Spleen (tissue), 11 donors: ENCODE measurements at regions not wholly inside any gene's neighbourhood (a gene's known extent, or its start where the extent isn't known, plus 50 kb on each side); places are given as distances from the start of the nearest gene placed in this dataset.

Source experiments
- DNase-seq: peaks from one replicate; pipeline ENCODE4 v3.0.0-alpha.2; 2020
- H3K27ac ChIP-seq, 8 donors: fragments of 200-600 bp; sonication (generic) in 7 of 8; 1 replicate in 4 of 8; 2 replicates in 4 of 8; pipeline versions ENCODE4 v1.5.0 to v1.8.0; 2016 to 2021; ENCODE audit warnings: inconsistent platforms in 4 of 8, mild to moderate bottlenecking in 4 of 8, moderate library complexity in 1 of 8
- H3K27me3 ChIP-seq, 7 donors: fragments of 200-600 bp; sonication (generic) in 6 of 7; replicated peaks in 1 of 7; 1 replicate in 4 of 7; 2 replicates in 3 of 7; pipeline versions ENCODE4 v1.5.0 to v1.8.0; 2016 to 2021; ENCODE audit warnings: inconsistent platforms in 3 of 7, mild to moderate bottlenecking in 1 of 7
- H3K36me3 ChIP-seq, 6 donors: fragments of 200-600 bp; sonication (generic) in 5 of 6; 1 replicate in 4 of 6; 2 replicates in 2 of 6; pipeline versions ENCODE4 v1.5.0 to v1.8.0; 2016 to 2021; ENCODE audit warnings: inconsistent platforms in 2 of 6
- H3K4me1 ChIP-seq, 6 donors: fragments of 200-600 bp; sonication (generic) in 5 of 6; 1 replicate in 3 of 6; 2 replicates in 3 of 6; pipeline versions ENCODE4 v1.5.0 to v1.8.0; 2016 to 2021; ENCODE audit warnings: inconsistent platforms in 3 of 6
- H3K4me3 ChIP-seq, 8 donors: fragments of 200-600 bp; sonication (generic) in 7 of 8; 1 replicate in 4 of 8; 2 replicates in 4 of 8; pipeline versions ENCODE4 v1.5.0 to v1.8.0; 2016 to 2021; ENCODE audit warnings: inconsistent platforms in 4 of 8, mild to moderate bottlenecking in 4 of 8, moderate library complexity in 2 of 8
- H3K9me3 ChIP-seq, 8 donors: fragments of 200-600 bp; sonication (generic) in 7 of 8; 1 replicate in 4 of 8; 2 replicates in 4 of 8; pipeline versions ENCODE4 v1.5.0 to v1.8.0; 2016 to 2021; ENCODE audit warnings: inconsistent platforms in 4 of 8
- POLR2A ChIP-seq, 3 donors: fragments of 450-650 bp; IDR thresholded peaks; one replicate each; pipeline ENCODE4 v1.5.1; 2017; ENCODE audit warnings: antibody characterized with exemption in 3 of 3, mild to moderate bottlenecking in 1 of 3
- POLR2AphosphoS5 ChIP-seq, 3 donors: sonication (generic); formaldehyde crosslinking; IDR thresholded peaks; one replicate each; pipeline ENCODE4 v1.5.1; 2017; ENCODE audit warnings: antibody characterized with exemption in 3 of 3
- WGBS, 5 donors: extraction: QIAGEN DNeasy Blood & Tissue Kit in 3 of 5; methylation state at CpG; one replicate each; pipeline versions ENCODE4 v1.1.5 to v1.1.7; 2013 to 2018; 5-methylcytosine and 5-hydroxymethylcytosine counted together
- intact Hi-C: fragments of 100-400 bp; cut with DNase I; formaldehyde crosslinking; loops from one replicate; pipeline ENCODE4 v1.15.0; 2023; ENCODE audit warnings: low total_unique reads
- TF ChIP-seq, protein P1 (sequence below), 11 experiments: fragments of 200-600 bp in 7 of 11; fragments of 450-650 bp in 4 of 11; sonication (generic) in 4 of 11; IDR thresholded peaks in 8 of 11; conservative IDR thresholded peaks in 3 of 11; 1 replicate in 7 of 11; 2 replicates in 4 of 11; pipeline versions ENCODE4 v1.4.0 to v1.8.0; 2016 to 2021; ENCODE audit warnings: antibody characterized with exemption in 11 of 11, inconsistent platforms in 4 of 11, mild to moderate bottlenecking in 1 of 11
- donor health status: healthy with polysubstance abuse.
- donor health status: DM: no; HTN: no; CAD: no; lungs with moderate emphysema.
- donor health status: DM: no; HTN: no; CAD: no.
- donor health status: Bipolar disorder and iron deficiency.
- donor health status: healthy.
- donor health status: DM: no; HTN: no; CAD: no.
- donor health status: DM: yes; HTN: yes; CAD: no.

GRCh38 chr3:106347350-106347749 is 478.5 kb upstream of the CBLB start:
- intact Hi-C loops, result no loop called here
- no peak overlapping the region for H3K27ac ChIP-seq
- H3K27me3 ChIP-seq, result no peaks in the 10 kb centered on the region
- peaks cover 0 to 9% (median 0%) of the 10 kb centered on the region in 6 donors for H3K4me1 ChIP-seq
- no peak for DNase-seq
- no peaks in the 10 kb centered on the region for H3K36me3 ChIP-seq
- no peaks in the 10 kb centered on the region for H3K9me3 ChIP-seq
- no peak overlapping the region for H3K4me3 ChIP-seq
- TF ChIP-seq POLR2A (IDR thresholded peaks at IDR 0.05) (no peak), POLR2AphosphoS5 (IDR thresholded peaks at IDR 0.05) (no peak)
- TF ChIP-seq, protein P1, sequence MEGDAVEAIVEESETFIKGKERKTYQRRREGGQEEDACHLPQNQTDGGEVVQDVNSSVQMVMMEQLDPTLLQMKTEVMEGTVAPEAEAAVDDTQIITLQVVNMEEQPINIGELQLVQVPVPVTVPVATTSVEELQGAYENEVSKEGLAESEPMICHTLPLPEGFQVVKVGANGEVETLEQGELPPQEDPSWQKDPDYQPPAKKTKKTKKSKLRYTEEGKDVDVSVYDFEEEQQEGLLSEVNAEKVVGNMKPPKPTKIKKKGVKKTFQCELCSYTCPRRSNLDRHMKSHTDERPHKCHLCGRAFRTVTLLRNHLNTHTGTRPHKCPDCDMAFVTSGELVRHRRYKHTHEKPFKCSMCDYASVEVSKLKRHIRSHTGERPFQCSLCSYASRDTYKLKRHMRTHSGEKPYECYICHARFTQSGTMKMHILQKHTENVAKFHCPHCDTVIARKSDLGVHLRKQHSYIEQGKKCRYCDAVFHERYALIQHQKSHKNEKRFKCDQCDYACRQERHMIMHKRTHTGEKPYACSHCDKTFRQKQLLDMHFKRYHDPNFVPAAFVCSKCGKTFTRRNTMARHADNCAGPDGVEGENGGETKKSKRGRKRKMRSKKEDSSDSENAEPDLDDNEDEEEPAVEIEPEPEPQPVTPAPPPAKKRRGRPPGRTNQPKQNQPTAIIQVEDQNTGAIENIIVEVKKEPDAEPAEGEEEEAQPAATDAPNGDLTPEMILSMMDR (IDR thresholded peaks at IDR 0.05 in 8 of 11, conservative IDR thresholded peaks at IDR 0.05 in 3 of 11), result no peak

DNA sequence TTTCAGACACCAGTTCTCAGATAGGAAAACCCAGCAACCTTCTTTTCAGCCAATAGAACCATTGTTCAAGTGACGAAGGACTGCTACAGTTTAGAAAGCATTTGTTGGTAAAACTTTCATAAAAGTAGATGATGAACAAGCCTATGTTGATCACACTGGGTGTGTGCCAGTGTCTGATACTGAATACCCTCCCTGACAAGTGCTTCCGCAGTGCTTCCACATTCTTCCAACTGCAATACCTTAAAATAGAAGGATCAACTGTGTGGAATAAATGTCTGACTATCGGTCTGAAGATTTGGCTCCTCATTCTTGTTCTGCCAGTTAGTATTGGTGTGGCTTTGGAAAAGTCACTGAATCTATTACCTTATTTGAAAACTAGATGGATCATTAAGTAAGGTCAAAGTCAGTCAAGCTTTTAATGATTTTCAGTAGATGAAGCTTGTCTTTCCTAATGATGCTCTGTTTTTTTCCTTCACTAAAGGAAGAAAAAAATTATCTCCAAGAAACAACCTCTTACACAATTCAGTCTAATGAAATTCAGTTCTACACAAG is 479.4 kb upstream of the CBLB start:
- 91 to 97% (median 95%) methylated on average over 3 of the region's 3 CpGs for WGBS, 5 donors
- no peaks in the 10 kb centered on the region for H3K27me3 ChIP-seq

DNA sequence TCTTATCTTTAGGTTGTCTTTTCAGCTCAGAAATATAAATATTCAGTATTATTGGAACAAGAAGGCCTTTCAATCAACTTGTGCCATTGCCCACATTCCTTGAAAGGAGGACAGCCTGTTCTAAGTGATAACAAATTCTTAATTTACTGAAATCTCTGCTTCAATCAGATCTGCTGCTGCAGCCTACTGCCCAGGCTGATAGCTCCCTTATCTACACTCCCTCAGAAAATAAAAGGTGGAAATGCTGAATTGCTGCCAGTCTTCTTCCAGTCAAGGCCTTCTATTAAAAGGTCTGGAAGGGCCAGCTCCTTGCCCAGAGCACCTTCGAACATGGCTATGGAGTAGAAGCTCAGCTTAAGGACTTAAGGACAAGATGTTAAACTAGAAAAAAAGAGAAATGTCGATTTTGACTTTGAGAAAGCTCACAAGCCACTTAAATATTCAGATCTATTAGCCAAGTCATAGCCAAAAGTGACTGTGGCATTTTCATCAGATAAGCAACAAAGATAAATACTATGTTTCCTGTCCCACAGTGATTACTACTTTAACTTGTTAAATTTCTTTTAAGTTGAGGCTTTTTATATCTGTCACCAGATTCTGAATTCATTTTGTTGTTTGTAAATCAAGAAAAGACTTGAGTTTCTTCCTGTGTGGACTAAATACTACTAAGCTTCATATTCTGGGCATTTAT is 480.5 kb upstream of the CBLB start:
- DNase-seq, result no peak
- H3K4me1 ChIP-seq, result peaks cover 0 to 9% (median 0%) of the 10 kb centered on the region in 6 donors
- no peaks in the 10 kb centered on the region for H3K9me3 ChIP-seq
- 34 to 60% (median 44%) methylated on average over 2 of the region's 2 CpGs for WGBS, 5 donors
- H3K4me3 ChIP-seq, result no peak overlapping the region
- TF ChIP-seq POLR2AphosphoS5 (IDR thresholded peaks at IDR 0.05) (no peak), POLR2A (IDR thresholded peaks at IDR 0.05) (no peak)
- TF ChIP-seq, protein P1 (IDR thresholded peaks at IDR 0.05 in 8 of 11, conservative IDR thresholded peaks at IDR 0.05 in 3 of 11), result no peak
- intact Hi-C loops, result no loop called here
- H3K27me3 ChIP-seq, result no peaks in the 10 kb centered on the region
- H3K27ac ChIP-seq, result no peak overlapping the region
- no peaks in the 10 kb centered on the region for H3K36me3 ChIP-seq

More for the DNA sequence above, 479.4 kb upstream of the CBLB start:
- DNase-seq, result no peak
- intact Hi-C loops, result no loop called here
- Histone ChIP-seq H3K36me3 (no peaks in the 10 kb centered on the region), H3K4me3 (no peak overlapping the region), H3K9me3 (no peaks in the 10 kb centered on the region), H3K27ac (no peak overlapping the region), H3K4me1 (peaks cover 0 to 9% (median 0%) of the 10 kb centered on the region in 6 donors)
- TF ChIP-seq, protein P1 (IDR thresholded peaks at IDR 0.05 in 8 of 11, conservative IDR thresholded peaks at IDR 0.05 in 3 of 11), result no peak
- TF ChIP-seq POLR2A (IDR thresholded peaks at IDR 0.05), result no peak

DNA sequence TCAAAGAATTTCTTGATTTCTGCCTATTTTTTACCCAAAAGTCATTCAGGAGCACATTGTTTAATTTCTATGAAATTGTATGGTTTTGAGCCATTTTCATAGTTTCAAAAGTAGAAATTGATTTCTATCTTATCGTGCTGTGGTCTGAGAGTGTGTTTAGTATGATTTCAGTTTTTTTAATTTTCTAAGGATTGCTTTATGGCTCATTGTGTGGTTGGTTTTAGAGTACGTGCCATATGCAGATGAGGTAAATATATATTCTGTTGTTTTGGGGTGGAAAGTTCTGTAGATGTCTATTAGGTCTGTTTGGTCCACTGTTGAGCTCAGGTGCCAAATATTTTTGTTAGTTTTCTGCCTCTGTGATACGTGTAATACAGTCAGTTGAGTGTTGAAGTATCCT is 487.1 kb upstream of the CBLB start:
- TF ChIP-seq POLR2A (IDR thresholded peaks at IDR 0.05), result no peak
- no peak for TF ChIP-seq POLR2AphosphoS5 (IDR thresholded peaks at IDR 0.05)
- TF ChIP-seq, protein P1 (IDR thresholded peaks at IDR 0.05 in 8 of 11, conservative IDR thresholded peaks at IDR 0.05 in 3 of 11), result no peak
- no peak for DNase-seq
- Histone ChIP-seq H3K27me3 (no peaks in the 10 kb centered on the region), H3K9me3 (no peaks in the 10 kb centered on the region), H3K27ac (no peak overlapping the region), H3K4me1 (no peaks in the 10 kb centered on the region), H3K36me3 (no peaks in the 10 kb centered on the region), H3K4me3 (no peak overlapping the region)
- 81 to 92% (median 90%) methylated on average over 3 of the region's 3 CpGs for WGBS, 5 donors
- intact Hi-C loops, result no loop called here
